DOHH2 (cell line): ENCODE measurements at regions not wholly inside any gene's neighbourhood (a gene's known extent, or its start where the extent isn't known, plus 50 kb on each side); places are given as distances from the start of the nearest gene placed in this dataset.

ENCODE experiments used
- EZH2phosphoT487 ChIP-seq: fragments of 200-600 bp; sonication (generic); IDR thresholded peaks from 2 replicates; pipeline ENCODE4 v1.6.1; 2017; ENCODE audit warnings: borderline replicate concordance, mild to moderate bottlenecking, antibody characterized with exemption, low read length, moderate library complexity, mixed read lengths
- TF ChIP-seq, protein P1 (sequence below): fragments of 200-600 bp; sonication (generic); IDR thresholded peaks from one replicate; pipeline ENCODE4 v1.5.1; 2014; ENCODE audit warnings: antibody characterized with exemption, mild to moderate bottlenecking, low read depth, low read length; ENCODE audit not compliant: poor library complexity, severe bottlenecking

DNA sequence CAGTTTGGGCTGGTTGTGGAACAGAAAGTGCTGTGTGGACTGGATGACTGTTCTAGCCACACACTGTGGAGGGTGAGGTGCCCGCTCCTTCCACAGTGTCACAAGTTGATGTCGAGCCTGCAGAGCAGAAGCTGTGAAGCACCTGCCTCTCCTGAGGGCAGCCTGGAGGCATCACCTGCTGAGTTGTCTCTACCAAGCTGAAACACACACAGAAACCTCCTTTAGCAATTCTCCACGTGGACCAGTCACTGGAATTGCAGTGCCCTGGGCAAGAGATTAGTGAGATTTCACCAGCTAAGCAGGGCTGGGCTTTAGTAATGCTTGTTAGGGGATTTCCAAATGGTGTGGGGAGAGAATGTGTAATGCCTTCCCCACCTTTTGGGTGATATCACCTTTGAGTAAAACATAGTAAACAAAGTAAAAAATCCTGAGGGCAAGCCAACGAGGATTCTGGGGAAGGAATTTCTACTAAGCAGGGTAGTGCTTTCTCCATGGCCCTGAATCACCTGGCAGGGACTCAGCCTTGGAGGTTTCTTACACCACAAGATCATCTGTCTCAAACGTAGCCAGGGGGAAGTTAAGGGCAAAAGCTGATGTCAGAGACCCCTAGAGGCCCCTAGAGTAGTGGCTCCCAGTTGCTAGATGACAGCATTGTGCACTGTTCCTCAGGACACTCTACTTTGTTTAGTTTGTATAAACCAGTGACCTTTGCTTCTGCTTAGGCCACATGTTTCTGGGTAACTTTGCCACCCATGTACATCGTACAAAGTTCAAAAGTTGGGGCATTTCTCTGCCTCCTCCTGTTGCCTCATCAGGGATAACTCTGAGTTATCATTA is 233.1 kb upstream of the IGFBP3 start:
- TF ChIP-seq, protein P1, sequence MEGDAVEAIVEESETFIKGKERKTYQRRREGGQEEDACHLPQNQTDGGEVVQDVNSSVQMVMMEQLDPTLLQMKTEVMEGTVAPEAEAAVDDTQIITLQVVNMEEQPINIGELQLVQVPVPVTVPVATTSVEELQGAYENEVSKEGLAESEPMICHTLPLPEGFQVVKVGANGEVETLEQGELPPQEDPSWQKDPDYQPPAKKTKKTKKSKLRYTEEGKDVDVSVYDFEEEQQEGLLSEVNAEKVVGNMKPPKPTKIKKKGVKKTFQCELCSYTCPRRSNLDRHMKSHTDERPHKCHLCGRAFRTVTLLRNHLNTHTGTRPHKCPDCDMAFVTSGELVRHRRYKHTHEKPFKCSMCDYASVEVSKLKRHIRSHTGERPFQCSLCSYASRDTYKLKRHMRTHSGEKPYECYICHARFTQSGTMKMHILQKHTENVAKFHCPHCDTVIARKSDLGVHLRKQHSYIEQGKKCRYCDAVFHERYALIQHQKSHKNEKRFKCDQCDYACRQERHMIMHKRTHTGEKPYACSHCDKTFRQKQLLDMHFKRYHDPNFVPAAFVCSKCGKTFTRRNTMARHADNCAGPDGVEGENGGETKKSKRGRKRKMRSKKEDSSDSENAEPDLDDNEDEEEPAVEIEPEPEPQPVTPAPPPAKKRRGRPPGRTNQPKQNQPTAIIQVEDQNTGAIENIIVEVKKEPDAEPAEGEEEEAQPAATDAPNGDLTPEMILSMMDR = no peak
- TF ChIP-seq EZH2phosphoT487 = no peak
